Lower lobe of right lung (tissue), 2 donors: ENCODE measurements at regions not wholly inside any gene's neighbourhood (a gene's known extent, or its start where the extent isn't known, plus 50 kb on each side); places are given as distances from the start of the nearest gene placed in this dataset.
"Not testable (repeated sequence)": the region's sequence is repeated elsewhere in the genome, so short reads cannot be mapped to it uniquely, and the experiment has no call there.

Source experiments
- ATAC-seq, 2 donors: fragments of 200-7000 bp; cut with Tn5 transposase; one replicate each; pipeline ENCODE4 v1.9.1; 2020 to 2022; ENCODE audit warnings: mild to moderate bottlenecking in 2 of 2, moderate library complexity in 2 of 2
- DNase-seq: peaks from one replicate; pipeline ENCODE4 v3.0.0-alpha.2; 2020
- H3K27ac ChIP-seq: fragments of 200-600 bp; one replicate; pipeline ENCODE4 v1.8.0; 2022
- H3K27me3 ChIP-seq: fragments of 200-600 bp; one replicate; pipeline ENCODE4 v1.8.0; 2022; ENCODE audit warnings: low read depth
- H3K36me3 ChIP-seq: fragments of 200-600 bp; one replicate; pipeline ENCODE4 v1.8.0; 2022; ENCODE audit warnings: mild to moderate bottlenecking
- H3K4me1 ChIP-seq: fragments of 200-600 bp; one replicate; pipeline ENCODE4 v1.8.0; 2022
- H3K4me3 ChIP-seq: fragments of 200-600 bp; one replicate; pipeline ENCODE4 v1.8.0; 2022; ENCODE audit warnings: mild to moderate bottlenecking
- H3K9me3 ChIP-seq: fragments of 200-600 bp; one replicate; pipeline ENCODE4 v1.8.0; 2022
- intact Hi-C: fragments of 100-400 bp; cut with DNase I; formaldehyde crosslinking; loops from one replicate; pipeline ENCODE4 v1.11.0; 2022
- TF ChIP-seq, protein P1 (sequence below): fragments of 200-600 bp; IDR thresholded peaks from one replicate; pipeline ENCODE4 v1.8.0; 2022; ENCODE audit warnings: antibody characterized with exemption, mild to moderate bottlenecking
- donor health status: DM: no; HTN: yes; CAD: no; lungs with severe emphysema.

DNA sequence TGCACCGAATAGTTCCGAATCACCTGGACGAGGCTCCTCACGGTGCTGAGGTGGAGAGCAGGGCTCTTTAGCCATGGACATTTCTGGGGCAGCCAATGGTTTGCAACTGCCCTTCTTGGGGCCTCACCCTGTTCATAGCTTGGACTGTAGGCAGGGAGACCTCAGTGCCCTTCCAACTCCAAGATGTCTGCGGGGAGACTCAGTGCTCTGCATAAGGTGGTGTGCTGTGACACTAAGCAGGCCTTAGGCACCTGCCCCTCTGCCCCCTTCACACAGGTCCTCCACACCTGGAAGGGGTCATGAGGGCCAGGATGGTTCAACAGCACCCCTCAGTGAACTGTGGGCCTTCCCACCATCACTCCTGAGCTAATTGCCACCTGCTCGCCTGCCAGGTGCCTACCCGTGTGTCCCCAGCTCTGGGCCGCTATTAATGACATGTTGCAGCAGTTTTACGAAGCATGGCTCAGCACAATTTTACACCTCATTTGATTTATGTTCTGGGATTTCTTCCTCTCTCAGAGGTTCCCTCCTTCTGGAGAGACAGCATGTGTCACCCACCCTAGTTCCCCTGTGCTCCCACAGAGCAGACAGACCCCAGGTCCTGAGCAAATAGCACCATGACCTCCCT is 101.2 kb upstream of the SMAD3 start:
- Histone ChIP-seq H3K4me3 (no peak overlapping the region), H3K27ac (no peak overlapping the region), H3K4me1 (no peaks in the 10 kb centered on the region), H3K27me3 (no peaks in the 10 kb centered on the region), H3K9me3 (no peaks in the 10 kb centered on the region), H3K36me3 (no peaks in the 10 kb centered on the region)
- intact Hi-C loops: no loop called here
- DNase-seq (no peak), ATAC-seq (no peak)
- TF ChIP-seq, protein P1, sequence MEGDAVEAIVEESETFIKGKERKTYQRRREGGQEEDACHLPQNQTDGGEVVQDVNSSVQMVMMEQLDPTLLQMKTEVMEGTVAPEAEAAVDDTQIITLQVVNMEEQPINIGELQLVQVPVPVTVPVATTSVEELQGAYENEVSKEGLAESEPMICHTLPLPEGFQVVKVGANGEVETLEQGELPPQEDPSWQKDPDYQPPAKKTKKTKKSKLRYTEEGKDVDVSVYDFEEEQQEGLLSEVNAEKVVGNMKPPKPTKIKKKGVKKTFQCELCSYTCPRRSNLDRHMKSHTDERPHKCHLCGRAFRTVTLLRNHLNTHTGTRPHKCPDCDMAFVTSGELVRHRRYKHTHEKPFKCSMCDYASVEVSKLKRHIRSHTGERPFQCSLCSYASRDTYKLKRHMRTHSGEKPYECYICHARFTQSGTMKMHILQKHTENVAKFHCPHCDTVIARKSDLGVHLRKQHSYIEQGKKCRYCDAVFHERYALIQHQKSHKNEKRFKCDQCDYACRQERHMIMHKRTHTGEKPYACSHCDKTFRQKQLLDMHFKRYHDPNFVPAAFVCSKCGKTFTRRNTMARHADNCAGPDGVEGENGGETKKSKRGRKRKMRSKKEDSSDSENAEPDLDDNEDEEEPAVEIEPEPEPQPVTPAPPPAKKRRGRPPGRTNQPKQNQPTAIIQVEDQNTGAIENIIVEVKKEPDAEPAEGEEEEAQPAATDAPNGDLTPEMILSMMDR: no peak

DNA sequence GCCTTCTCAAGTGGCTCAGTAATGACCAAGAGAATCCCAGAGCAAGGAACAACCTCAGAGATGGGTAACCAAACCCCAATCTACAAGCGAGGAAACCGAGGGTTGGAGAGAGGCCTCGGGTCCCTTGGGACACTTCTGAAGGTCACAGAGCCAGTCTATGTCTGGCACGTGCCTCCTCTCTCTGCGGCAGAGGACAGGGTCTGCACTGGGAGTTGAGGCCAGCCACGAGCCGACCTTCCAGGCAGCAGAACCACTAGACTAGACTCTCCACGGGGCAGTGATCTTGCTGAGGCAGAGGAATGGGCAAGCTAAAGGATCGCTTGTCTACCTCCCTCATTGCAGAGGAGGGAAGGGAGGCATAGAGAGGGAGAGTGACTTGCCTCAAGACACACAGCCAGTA is 100.6 kb upstream of the SMAD3 start:
- H3K9me3 ChIP-seq: no peaks in the 10 kb centered on the region
- H3K36me3 ChIP-seq: no peaks in the 10 kb centered on the region
- intact Hi-C loops: no loop called here
- DNase-seq: no peak
- no peaks in the 10 kb centered on the region for H3K27me3 ChIP-seq
- TF ChIP-seq, protein P1: no peak
- no peak for ATAC-seq
- no peak overlapping the region for H3K27ac ChIP-seq
- H3K4me1 ChIP-seq: no peaks in the 10 kb centered on the region
- no peak overlapping the region for H3K4me3 ChIP-seq

DNA sequence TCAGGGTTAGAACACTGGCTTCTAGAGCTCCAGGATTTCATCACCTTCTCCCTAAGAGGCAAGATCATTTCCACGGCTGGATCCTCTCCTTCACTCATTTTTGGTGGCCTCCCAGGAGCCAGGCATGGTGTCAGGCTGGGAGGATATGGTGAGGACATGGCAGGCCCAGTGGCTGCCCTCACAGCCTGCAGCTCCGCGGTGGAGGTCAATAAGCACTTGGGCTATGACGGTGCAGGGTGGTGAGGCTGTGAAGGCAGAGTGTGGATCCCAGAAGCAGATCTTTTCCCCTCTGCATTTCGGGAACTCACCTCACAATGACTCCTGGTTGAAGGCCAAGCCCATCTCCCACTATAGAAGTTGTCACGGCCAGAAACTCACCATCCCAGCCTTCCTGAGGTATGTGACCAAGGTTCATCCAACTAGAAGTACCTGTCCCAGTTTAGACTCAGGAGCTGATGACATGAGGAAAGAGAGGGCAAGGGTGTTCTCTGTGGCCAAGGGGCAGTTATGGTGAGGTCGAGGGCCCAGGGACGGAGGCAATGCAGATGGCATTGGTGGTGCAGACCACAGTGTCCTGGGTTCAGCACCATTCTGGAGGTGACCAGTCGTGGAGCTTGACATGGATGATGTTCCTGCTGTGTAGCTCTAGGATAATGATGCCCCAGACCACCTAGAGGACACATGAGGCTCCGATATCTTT is 100.1 kb upstream of the SMAD3 start:
- no peak overlapping the region for H3K27ac ChIP-seq
- ATAC-seq: no peak
- TF ChIP-seq, protein P1: no peak
- H3K36me3 ChIP-seq: no peaks in the 10 kb centered on the region
- H3K4me1 ChIP-seq: no peaks in the 10 kb centered on the region
- no peaks in the 10 kb centered on the region for H3K9me3 ChIP-seq
- intact Hi-C loops: no loop called here
- no peak overlapping the region for H3K4me3 ChIP-seq
- H3K27me3 ChIP-seq: no peaks in the 10 kb centered on the region
- no peak for DNase-seq

DNA sequence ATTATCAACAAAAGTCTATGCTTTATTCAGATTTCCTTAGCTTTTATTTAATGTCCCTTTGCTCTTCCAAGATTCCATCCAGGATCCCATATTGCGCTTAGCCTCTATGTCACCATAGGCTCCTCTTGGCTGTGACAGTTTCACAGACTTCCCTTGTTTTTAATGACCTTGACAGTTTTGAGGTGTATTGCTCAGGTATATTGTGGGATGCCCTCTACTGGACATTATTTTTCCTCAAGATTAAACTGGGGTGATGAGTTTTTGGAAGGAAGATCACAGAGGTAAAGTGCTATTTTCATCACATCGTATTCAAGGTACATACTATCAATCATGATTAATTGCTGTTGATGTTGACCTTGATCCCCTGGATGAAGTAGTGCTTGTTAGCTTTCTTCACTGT is 99.1 kb upstream of the SMAD3 start:
- Histone ChIP-seq H3K4me3 (no peak overlapping the region), H3K36me3 (no peaks in the 10 kb centered on the region), H3K9me3 (no peaks in the 10 kb centered on the region), H3K4me1 (no peaks in the 10 kb centered on the region), H3K27me3 (no peaks in the 10 kb centered on the region), H3K27ac (no peak overlapping the region)
- intact Hi-C loops: no loop called here
- DNase-seq (no peak), ATAC-seq (no peak)
- TF ChIP-seq, protein P1: peak; percentile 10

DNA sequence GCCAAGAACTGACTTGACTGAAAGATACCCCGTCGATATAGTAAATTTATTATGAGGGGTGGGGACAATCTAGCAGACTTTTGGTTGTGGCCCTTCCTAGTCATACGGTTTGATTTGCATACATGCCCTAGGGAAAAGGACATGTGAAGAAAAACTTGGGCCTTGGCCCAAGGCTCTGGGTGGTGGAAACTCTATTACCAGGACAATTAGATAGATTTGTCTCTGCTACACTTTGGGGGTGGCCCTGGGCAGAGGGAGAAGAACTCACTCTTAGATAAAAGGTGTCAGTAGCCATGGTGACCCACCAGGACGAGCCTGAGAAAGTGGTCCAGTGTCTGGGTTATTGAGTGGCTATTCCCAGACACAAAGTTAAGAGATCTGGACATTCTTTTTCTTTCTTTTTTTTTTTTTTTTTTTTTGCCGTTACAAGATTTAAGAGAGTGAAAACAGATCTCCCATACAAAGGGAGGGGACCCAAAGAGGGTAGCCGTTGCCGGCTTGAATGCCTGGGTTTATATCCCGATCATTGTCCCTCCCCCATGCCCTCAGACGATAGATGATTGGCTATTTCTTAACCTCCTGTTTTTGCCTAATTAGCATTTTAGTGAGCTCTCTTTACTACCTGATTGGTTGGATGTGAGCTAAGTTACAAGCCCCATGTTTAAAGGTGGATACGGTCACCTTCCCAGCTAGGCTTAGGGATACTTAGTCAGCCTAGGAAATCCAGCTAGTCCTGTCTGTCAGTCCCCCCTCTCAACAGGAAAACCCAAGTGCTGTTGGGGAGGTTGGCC is 96.4 kb upstream of the SMAD3 start:
- ATAC-seq (no peak), DNase-seq (no peak)
- intact Hi-C loops: no loop called here
- TF ChIP-seq, protein P1: no peak
- Histone ChIP-seq H3K4me1 (no peaks in the 10 kb centered on the region), H3K4me3 (no peak overlapping the region), H3K9me3 (no peaks in the 10 kb centered on the region), H3K27me3 (no peaks in the 10 kb centered on the region), H3K36me3 (no peaks in the 10 kb centered on the region), H3K27ac (no peak overlapping the region)

DNA sequence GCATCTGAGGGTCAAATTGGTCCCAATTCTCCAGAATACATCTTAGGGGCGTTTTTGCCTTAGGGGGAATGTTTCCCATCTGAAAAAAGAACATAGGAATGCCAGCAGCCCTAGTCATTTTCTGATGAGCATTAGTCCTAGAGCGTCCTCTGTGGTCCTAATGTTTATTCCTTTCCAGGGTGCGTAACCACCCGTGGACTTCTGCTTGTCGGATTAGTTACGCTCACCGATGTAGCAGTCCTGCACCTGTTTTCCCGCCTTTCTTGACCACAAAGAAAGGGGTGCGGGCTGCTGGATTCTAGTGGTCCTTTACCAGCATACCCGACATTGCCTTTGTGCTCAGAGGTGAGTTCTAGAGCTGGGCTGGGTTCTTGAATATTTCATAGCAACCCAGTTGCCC is 91.3 kb upstream of the SMAD3 start:
- H3K27me3 ChIP-seq, ATAC-seq, intact Hi-C loops, H3K27ac ChIP-seq, H3K4me1 ChIP-seq, DNase-seq, H3K4me3 ChIP-seq, H3K36me3 ChIP-seq, H3K9me3 ChIP-seq: not testable (repeated sequence)

DNA sequence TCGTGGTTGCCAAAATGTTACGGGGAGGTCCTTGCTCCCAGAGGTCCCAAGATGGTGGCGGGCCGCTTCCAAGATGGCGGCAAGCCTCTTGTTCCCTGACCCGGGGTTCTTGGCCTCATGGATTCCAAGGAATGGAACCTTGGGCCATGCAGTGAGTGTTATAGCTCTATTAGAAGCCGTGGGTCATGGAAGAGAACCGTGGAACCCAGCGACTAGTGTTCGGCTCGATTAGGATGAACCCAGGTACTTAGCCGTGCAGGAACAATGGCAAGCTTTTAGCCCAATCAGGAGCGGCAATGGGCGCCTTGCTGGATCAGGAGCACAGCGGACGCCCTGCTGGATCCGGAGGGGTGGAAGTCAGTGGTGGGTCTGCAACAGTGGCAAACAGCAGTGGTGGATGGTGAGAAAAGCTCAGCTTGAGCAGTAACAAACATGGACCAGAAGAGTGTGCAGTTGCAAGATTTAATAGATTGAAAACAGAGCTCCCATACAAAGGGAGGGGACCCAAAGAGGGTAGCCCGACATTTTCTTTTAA is 89.2 kb upstream of the SMAD3 start:
- intact Hi-C loops, DNase-seq: not testable (repeated sequence)

DNA sequence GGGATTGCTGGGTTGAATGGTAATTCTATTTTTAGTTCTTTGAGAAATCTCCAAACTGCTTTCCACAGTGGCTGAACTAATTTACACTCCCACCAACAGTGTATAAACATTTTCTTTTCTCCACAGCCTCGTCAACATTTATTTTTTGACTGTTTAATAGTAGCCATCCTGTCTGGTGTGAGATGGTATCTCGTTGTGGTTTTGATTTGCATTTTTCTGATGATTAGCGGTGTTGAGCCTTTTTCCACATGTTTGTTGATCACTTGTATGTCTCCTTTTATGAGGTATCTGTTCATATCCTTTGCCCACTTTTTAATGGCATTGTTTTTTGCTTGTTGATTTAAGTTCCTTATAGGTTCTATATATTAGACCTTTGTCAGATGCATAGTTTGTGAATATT is 85.1 kb upstream of the SMAD3 start:
- H3K36me3 ChIP-seq, H3K9me3 ChIP-seq, DNase-seq, H3K4me3 ChIP-seq, intact Hi-C loops, H3K27ac ChIP-seq, ATAC-seq, H3K4me1 ChIP-seq, H3K27me3 ChIP-seq: not testable (repeated sequence)

More for the DNA sequence above, 89.2 kb upstream of the SMAD3 start:
- not testable (repeated sequence) for H3K27ac ChIP-seq, H3K4me1 ChIP-seq, H3K4me3 ChIP-seq, H3K27me3 ChIP-seq, H3K36me3 ChIP-seq, ATAC-seq, H3K9me3 ChIP-seq
